ENCODE measurements at regions not wholly inside any gene's neighbourhood (a gene's known extent, or its start where the extent isn't known, plus 50 kb on each side); places are given as distances from the start of the nearest gene placed in this dataset.
A peak's percentile ranks its signal among the peaks of the same experiment; 100 is the strongest.

GRCh38 chr2:165033402-165033801, 78.1 kb upstream of the SLC38A11 start:
- DNase-seq (ENCODE audit: low spot score), result no peak

DNA sequence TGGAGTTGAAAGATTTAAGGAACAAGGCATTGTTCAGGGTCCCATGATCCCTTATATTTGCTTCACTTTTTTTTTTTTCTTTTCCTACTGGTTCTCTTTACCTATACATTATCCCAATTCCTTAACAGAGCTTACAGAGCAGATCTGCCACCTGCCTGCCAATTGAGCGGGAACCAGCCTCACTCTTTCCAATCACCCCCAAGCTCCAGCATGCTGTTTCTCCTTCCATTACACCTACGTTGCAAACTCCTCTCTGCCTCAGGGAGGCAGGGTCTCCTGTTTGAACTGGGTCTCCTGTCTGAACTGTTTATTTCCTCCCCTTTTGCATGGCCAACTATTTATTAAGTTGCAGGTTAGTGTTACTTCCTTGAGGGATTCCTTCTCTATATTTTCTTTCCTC, 77.2 kb upstream of the SLC38A11 start:
- DNase-seq (ENCODE audit: low spot score), result no peak

- DNase-seq (ENCODE audit: low spot score), result no peak
Measured at GRCh38 chr2:165024199-165024598, 68.9 kb upstream of the SLC38A11 start.

DNA sequence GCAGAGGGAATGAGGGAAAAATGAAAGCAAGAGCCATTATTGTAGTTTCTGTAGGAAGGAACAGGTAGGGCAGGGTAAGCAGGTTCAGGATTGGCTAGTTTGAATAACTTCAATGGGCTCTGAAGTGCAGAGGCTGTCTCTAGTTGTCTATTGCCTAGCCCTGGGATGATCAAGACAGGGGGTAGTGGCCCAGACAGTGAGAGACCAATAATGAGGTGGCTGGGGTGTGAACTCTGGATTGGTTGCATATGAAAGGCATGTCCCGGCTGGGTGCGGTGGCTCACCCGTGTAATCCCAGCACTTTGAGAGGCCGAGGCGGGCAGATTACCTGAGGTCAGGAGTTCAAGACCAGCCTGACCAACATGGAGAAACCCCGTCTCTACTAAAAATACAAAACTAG, 67.5 kb upstream of the SLC38A11 start:
- no peak for DNase-seq (ENCODE audit: low spot score)

DNA sequence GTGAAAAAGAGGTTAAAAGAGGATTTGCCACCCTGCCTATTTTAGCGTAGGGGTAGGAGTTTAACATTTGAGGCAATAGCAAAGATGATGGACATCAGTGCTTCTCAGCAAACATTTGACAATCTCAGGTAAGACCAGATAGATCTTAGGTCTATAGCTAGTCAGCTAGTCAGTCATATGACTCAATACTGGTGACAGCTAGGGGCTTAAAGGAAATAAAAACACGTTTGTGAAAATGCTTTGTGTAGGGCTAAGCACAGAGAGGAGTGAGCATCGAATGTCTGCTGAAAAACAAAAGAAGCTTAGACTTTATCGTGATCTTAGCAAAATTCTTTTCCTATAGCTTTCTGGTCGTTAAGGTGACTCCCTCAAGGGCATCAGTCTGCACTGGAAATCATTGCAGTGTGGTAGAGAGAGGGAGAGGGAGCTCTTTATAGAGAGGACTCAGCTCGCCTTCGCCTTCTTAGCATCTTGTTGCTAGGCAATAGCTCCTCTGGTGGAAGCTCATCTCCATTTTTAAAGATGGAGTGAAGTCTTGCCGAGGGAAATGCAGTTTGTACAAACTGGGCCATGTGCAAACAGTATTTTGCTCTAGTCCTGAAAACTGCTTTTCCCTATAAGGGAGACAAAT, 62.8 kb upstream of the SLC38A11 start:
- DNase-seq (ENCODE audit: low spot score), result peak; percentile 55

GRCh38 chr2:165016772-165017411, 61.6 kb upstream of the SLC38A11 start:
- peak; percentile 71 for DNase-seq (ENCODE audit: low spot score)

DNA sequence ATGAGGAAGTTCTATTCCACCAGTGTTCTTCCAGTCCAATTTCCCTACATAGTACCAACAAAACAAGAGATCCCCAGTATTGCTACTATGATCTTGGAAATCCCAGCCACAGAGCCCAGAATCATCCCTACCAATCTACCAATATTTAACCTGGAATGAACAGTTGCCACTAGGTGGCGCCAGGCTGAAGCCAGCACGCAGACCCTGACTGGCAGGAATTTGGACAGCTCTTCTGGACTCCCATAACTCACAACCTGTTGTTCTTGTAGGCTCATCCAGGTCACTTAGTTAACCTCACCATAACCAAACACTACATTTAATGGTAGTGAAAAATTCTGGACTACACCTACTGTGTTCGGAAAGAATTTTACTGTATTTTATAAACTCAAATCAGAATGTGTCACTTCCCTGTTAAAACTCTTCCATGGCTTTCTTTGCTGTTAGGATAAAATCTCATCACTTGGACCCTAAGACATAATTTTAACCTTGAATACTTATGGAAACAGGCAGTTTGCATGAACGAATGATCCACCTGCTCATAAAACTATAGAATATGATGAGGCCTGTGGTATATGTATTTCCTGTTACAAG, 59.8 kb upstream of the SLC38A11 start:
- DNase-seq (ENCODE audit: low spot score), result peak; percentile 73

- no peak for DNase-seq (ENCODE audit: low spot score)
Measured at GRCh38 chr2:165013944-165014619, 58.8 kb upstream of the SLC38A11 start.

- no peak for DNase-seq (ENCODE audit: low spot score)
Measured at GRCh38 chr2:165011199-165011598, 55.9 kb upstream of the SLC38A11 start.

GRCh38 chr2:165010556-165010955, 55.2 kb upstream of the SLC38A11 start:
- no peak for DNase-seq (ENCODE audit: low spot score)

- no peak for DNase-seq (ENCODE audit: low spot score)
Measured at GRCh38 chr2:165009466-165009865, 54.1 kb upstream of the SLC38A11 start.

DNA sequence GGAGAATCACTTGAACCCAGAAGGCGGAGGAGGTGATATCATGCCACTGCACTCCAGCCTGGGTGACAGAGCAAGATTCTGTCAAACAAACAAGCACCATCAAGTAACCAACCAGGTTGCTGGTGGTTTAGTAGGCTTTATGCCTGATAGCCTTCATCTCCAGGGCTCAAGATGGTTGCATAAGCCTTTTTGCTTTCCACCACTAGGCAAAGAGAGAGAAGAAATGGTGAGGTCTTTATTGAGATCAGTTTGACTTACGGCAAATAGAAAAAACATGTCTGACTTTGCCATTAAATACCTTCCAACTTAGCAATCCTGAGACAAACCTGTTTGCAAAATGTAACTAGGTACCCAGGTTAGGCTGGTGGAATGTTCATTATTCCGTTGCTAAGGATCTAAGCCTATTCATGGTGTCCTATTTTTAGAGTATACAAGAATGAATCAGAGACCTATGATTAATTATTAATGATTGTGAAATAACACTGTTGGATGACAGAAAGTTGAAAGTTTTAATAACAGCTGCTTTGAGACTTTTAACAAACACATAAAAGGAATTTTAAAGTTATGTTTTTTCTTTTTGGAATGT, 53.5 kb upstream of the SLC38A11 start:
- no peak for DNase-seq (ENCODE audit: low spot score)

DNA sequence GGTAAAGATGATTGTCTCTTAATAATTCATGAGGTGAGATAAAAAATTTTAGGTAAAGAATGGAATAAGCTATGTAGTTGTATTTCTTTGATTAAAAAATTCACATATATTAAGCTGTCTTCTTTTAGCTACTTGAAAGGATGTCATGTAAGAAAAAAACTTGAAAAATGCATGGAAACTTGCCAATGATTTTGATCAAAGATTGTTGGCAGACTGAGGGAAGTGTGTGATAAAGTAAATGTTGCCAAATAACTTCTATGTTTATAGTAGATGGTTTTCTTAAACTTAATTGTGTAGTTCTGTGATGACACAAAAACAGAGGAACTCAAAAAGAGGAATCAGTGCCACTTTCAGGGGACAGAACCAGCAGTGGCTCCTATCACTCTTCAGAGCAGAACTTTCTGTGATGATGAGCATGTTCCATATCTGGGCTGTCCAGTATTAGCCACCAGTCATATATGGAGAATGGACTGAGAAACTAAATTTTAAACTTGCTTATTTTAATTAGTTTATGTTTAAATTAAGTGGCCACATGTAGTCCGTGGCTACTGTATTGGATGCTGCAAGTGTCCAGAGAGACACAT, 51.9 kb upstream of the SLC38A11 start:
- DNase-seq (ENCODE audit: low spot score), result no peak

Data from SK-N-DZ (cell line).